DND-41 (cell line): ENCODE measurements at regions not wholly inside any gene's neighbourhood (a gene's known extent, or its start where the extent isn't known, plus 50 kb on each side); places are given as distances from the start of the nearest gene placed in this dataset.

Experiments
- CTCF ChIP-seq: IDR thresholded peaks from 2 replicates; pipeline ENCODE4 v1.5.1; 2012; ENCODE audit warnings: borderline replicate concordance, low read length, moderate library complexity, mild to moderate bottlenecking; ENCODE audit not compliant: poor library complexity, severe bottlenecking; ENCODE audit errors: extremely low read depth
- EZH2 ChIP-seq: IDR thresholded peaks from 3 replicates; pipeline ENCODE4 v1.6.1; 2012; ENCODE audit warnings: borderline replicate concordance, low read depth, mild to moderate bottlenecking, moderate library complexity, low read length, inconsistent platforms; ENCODE audit not compliant: severe bottlenecking

GRCh38 chr5:125429498-125429897 lies 683.1 kb upstream of the ZNF608 start:
- TF ChIP-seq CTCF (no peak), EZH2 (no peak)
